PFSK-1 (cell line): ENCODE measurements at regions not wholly inside any gene's neighbourhood (a gene's known extent, or its start where the extent isn't known, plus 50 kb on each side); places are given as distances from the start of the nearest gene placed in this dataset.

Experiments
- POLR2AphosphoS5 ChIP-seq: IDR thresholded peaks from 2 replicates; pipeline ENCODE4 v1.6.1; 2012; ENCODE audit warnings: low read depth, mild to moderate bottlenecking, control low read depth, low read length, moderate library complexity
- SIN3A ChIP-seq: IDR thresholded peaks from 2 replicates; pipeline ENCODE4 v1.6.1; 2012; ENCODE audit warnings: mild to moderate bottlenecking, low read length, moderate library complexity, borderline replicate concordance; ENCODE audit not compliant: insufficient read depth
- TAF1 ChIP-seq: IDR thresholded peaks from 2 replicates; pipeline ENCODE4 v1.6.1; 2012; ENCODE audit warnings: low read length, control low read depth, borderline replicate concordance; ENCODE audit not compliant: insufficient read depth
- TF ChIP-seq, protein P1 (sequence below), 2 experiments: IDR thresholded peaks; 2 replicates each; pipeline versions ENCODE4 v1.6.1 to v1.8.0; 2011 to 2012; ENCODE audit warnings: low read depth in 2 of 2, low read length in 2 of 2, control low read depth in 1 of 2, inconsistent platforms in 1 of 2, mild to moderate bottlenecking in 1 of 2, moderate library complexity in 1 of 2; ENCODE audit not compliant: insufficient read depth in 1 of 2

DNA sequence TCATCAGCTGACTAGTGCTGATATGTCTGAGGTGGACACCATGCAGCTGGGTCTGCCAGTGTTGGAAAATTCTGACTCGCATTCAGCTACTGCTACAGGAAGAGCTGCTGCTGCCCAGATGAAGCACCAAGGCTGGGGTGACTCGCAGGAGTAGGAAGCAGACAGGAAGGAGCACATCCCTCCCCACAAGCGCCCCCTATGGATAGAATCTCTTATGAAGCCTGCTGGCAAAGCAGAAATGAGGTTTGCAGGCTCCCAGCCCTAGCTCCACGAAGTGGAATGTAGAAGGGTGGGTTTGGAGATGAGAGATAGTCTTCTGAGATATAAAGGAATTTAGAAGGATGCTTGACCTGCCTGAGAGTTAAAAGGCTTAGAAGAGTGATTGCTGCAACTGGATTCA is 443.0 kb downstream of the ACTL7B start:
- TF ChIP-seq, protein P1, sequence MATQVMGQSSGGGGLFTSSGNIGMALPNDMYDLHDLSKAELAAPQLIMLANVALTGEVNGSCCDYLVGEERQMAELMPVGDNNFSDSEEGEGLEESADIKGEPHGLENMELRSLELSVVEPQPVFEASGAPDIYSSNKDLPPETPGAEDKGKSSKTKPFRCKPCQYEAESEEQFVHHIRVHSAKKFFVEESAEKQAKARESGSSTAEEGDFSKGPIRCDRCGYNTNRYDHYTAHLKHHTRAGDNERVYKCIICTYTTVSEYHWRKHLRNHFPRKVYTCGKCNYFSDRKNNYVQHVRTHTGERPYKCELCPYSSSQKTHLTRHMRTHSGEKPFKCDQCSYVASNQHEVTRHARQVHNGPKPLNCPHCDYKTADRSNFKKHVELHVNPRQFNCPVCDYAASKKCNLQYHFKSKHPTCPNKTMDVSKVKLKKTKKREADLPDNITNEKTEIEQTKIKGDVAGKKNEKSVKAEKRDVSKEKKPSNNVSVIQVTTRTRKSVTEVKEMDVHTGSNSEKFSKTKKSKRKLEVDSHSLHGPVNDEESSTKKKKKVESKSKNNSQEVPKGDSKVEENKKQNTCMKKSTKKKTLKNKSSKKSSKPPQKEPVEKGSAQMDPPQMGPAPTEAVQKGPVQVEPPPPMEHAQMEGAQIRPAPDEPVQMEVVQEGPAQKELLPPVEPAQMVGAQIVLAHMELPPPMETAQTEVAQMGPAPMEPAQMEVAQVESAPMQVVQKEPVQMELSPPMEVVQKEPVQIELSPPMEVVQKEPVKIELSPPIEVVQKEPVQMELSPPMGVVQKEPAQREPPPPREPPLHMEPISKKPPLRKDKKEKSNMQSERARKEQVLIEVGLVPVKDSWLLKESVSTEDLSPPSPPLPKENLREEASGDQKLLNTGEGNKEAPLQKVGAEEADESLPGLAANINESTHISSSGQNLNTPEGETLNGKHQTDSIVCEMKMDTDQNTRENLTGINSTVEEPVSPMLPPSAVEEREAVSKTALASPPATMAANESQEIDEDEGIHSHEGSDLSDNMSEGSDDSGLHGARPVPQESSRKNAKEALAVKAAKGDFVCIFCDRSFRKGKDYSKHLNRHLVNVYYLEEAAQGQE (IDR thresholded peaks at IDR 0.05; ENCODE audit: insufficient read depth in 1 of 2, low read depth in 2 of 2, low read length in 2 of 2): no peak
- TF ChIP-seq TAF1 (no peak), POLR2AphosphoS5 (no peak), SIN3A (no peak)
